HepG2 (cell line): ENCODE measurements at regions not wholly inside any gene's neighbourhood (a gene's known extent, or its start where the extent isn't known, plus 50 kb on each side); places are given as distances from the start of the nearest gene placed in this dataset.

Experiments
- CTCF ChIP-seq: sonication (generic); formaldehyde crosslinking; IDR thresholded peaks from 2 replicates; pipeline ENCODE4 v1.5.0; 2020; ENCODE audit warnings: mild to moderate bottlenecking, missing genetic modification reagents, moderate library complexity
- KDM6A ChIP-seq: IDR thresholded peaks from 2 replicates; pipeline ENCODE4 v1.6.1; 2016; ENCODE audit warnings: low read depth
- MEIS2 ChIP-seq: sonication (generic); formaldehyde crosslinking; IDR thresholded peaks from 2 replicates; pipeline ENCODE4 v1.9.0; 2021; ENCODE audit warnings: mild to moderate bottlenecking, missing genetic modification reagents
- REST ChIP-seq, 2 experiments: IDR thresholded peaks; 2 replicates each; pipeline ENCODE4 v1.6.1; 2011 to 2012; ENCODE audit warnings: low read length in 2 of 2, borderline replicate concordance in 1 of 2, low read depth in 1 of 2, mild to moderate bottlenecking in 1 of 2, moderate library complexity in 1 of 2
- SALL1 ChIP-seq: sonication (generic); formaldehyde crosslinking; IDR thresholded peaks from 2 replicates; pipeline ENCODE4 v1.8.0; 2022; ENCODE audit warnings: mild to moderate bottlenecking, missing genetic modification reagents
- TAF1 ChIP-seq: sonication (generic); formaldehyde crosslinking; IDR thresholded peaks from 2 replicates; pipeline ENCODE4 v1.4.0; 2020; ENCODE audit warnings: missing genetic modification reagents
- THAP11 ChIP-seq: IDR thresholded peaks from 2 replicates; pipeline ENCODE4 v1.6.1; 2016; ENCODE audit warnings: missing biosample characterization, missing genetic modification reagents
- TP53 ChIP-seq: sonication (generic); formaldehyde crosslinking; conservative IDR thresholded peaks from 2 replicates; pipeline ENCODE4 v1.4.0; 2020; ENCODE audit warnings: missing genetic modification reagents
- ZKSCAN1 ChIP-seq: fragments of 150-350 bp; IDR thresholded peaks from 2 replicates; pipeline ENCODE4 v1.6.1; 2014; ENCODE audit warnings: low read length
- ZNF282 ChIP-seq: fragments of 450-650 bp; IDR thresholded peaks from 2 replicates; pipeline ENCODE4 v1.6.1; 2018; ENCODE audit not compliant: partially characterized antibody

GRCh38 chr12:125314051-125314755 is 249.0 kb downstream of the AACS start:
- TF ChIP-seq SALL1 (CRISPR knock-in tag) (no peak), KDM6A (CRISPR knock-in tag) (no peak), ZKSCAN1 (no peak), CTCF (no peak), TP53 (CRISPR knock-in tag) (no peak), THAP11 (CRISPR knock-in tag) (no peak), ZNF282 (no peak), MEIS2 (CRISPR knock-in tag) (no peak), TAF1 (CRISPR knock-in tag) (no peak), REST (IDR thresholded peaks at IDR 0.05; ENCODE audit: borderline replicate concordance in 1 of 2, low read depth in 1 of 2, low read length in 2 of 2) (no peak)
